ENCODE measurements at regions not wholly inside any gene's neighbourhood (a gene's known extent, or its start where the extent isn't known, plus 50 kb on each side); places are given as distances from the start of the nearest gene placed in this dataset.

GRCh38 chr2:212618636-212619035, 80.0 kb upstream of the ERBB4 start:
- H3K79me2 ChIP-seq (ENCODE audit: low read depth): no peaks in the 10 kb centered on the region
- H3K4me1 Mint-ChIP-seq: no peaks in the 10 kb centered on the region
- H3K4me2 ChIP-seq: no peak overlapping the region
- DNase-seq (ENCODE audit: low spot score): no peak
- no peak overlapping the region for H3K4me3 Mint-ChIP-seq
- no peaks in the 10 kb centered on the region for H4K20me1 ChIP-seq (ENCODE audit: low read depth)
- no peaks in the 10 kb centered on the region for H3F3A ChIP-seq (ENCODE audit: low read depth)
- no peak overlapping the region for H2AFZ ChIP-seq (replicated peaks)
- no peaks in the 10 kb centered on the region for H3K9me3 ChIP-seq (ENCODE audit: low read depth)
- H3K9me3 Mint-ChIP-seq: peaks cover 3% of the 10 kb centered on the region
- no peaks in the 10 kb centered on the region for H3K36me3 Mint-ChIP-seq
- no peaks in the 10 kb centered on the region for H3K27me3 Mint-ChIP-seq (ENCODE audit: insufficient read depth, low read depth)
- H3K4me1 ChIP-seq: no peaks in the 10 kb centered on the region
- no peak for TF ChIP-seq EZH2phosphoT487 (IDR thresholded peaks at IDR 0.05)
- no peak for TF ChIP-seq EZH2 (IDR thresholded peaks at IDR 0.05)
- no peak for TF ChIP-seq CTCF (IDR thresholded peaks at IDR 0.05)
- H3K27ac Mint-ChIP-seq: no peak overlapping the region
- no peaks in the 10 kb centered on the region for H3K27me3 ChIP-seq
- no peak overlapping the region for H3K27ac ChIP-seq
- H3K36me3 ChIP-seq: no peaks in the 10 kb centered on the region
- H3K9ac ChIP-seq: no peak overlapping the region
- no peak overlapping the region for H3K4me3 ChIP-seq

DNA sequence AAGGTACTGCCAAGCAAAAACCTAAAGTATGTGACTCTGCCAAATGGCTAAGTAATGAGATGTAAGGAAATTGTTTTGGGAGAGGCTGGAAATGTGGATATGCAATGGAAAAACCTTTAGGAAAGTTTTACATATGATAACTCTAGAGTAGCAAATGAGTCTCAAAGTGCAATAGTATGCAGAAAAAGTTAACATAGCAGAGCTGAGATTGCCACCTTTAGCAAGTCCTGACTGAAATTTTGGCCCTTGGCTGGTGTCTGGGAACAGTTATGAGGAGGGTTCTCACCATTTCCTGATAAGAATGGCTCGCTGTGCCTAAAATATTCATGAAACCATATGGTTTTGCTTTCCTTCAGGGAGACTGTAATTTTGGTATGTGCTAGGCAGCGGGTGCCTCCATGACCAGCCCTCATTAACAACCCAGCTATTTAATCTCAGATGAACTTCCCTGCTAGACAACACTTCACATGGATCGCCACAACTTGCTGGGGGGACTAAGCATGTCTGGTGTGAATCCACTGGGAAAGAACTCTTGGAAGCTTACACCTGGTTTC, 72.3 kb upstream of the ERBB4 start:
- no peaks in the 10 kb centered on the region for H3K4me1 Mint-ChIP-seq
- peaks cover 5% of the 10 kb centered on the region for H3K9me3 Mint-ChIP-seq
- Histone ChIP-seq H3K79me2 (ENCODE audit: low read depth) (no peaks in the 10 kb centered on the region), H4K20me1 (ENCODE audit: low read depth) (no peaks in the 10 kb centered on the region), H3K36me3 (no peaks in the 10 kb centered on the region), H3K4me1 (no peaks in the 10 kb centered on the region), H3K9ac (no peak overlapping the region), H2AFZ (replicated peaks) (no peak overlapping the region), H3K4me3 (no peak overlapping the region), H3K27ac (no peak overlapping the region), H3K4me2 (no peak overlapping the region), H3K27me3 (no peaks in the 10 kb centered on the region), H3K9me3 (ENCODE audit: low read depth) (no peaks in the 10 kb centered on the region), H3F3A (ENCODE audit: low read depth) (no peaks in the 10 kb centered on the region)
- no peak for TF ChIP-seq EZH2phosphoT487 (IDR thresholded peaks at IDR 0.05)
- TF ChIP-seq EZH2 (IDR thresholded peaks at IDR 0.05): no peak
- TF ChIP-seq CTCF (IDR thresholded peaks at IDR 0.05): no peak
- no peak overlapping the region for H3K4me3 Mint-ChIP-seq
- no peaks in the 10 kb centered on the region for H3K27me3 Mint-ChIP-seq (ENCODE audit: insufficient read depth, low read depth)
- no peak overlapping the region for H3K27ac Mint-ChIP-seq
- no peak for DNase-seq (ENCODE audit: low spot score)
- H3K36me3 Mint-ChIP-seq: no peaks in the 10 kb centered on the region

DNA sequence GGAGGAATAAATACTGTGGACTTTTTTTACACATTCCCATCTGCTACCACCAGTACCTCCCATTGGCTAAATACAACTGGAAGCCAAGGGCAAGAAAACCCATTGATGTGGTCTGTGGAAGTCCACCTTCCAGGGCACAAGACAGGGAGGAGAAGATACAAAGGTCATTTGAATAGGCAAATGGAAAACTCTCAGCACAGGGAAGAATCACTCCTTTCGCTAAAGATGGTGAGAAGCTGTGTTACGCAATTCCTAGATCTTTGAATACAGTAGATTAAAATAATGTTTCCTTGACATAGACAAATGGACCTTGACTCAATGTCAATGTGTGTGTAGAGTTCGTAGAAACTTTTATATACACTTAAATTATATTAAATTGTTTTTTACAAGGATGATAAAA, 70.9 kb upstream of the ERBB4 start:
- Histone ChIP-seq H3F3A (ENCODE audit: low read depth) (no peaks in the 10 kb centered on the region), H2AFZ (replicated peaks) (no peak overlapping the region), H4K20me1 (ENCODE audit: low read depth) (no peaks in the 10 kb centered on the region), H3K9me3 (ENCODE audit: low read depth) (no peaks in the 10 kb centered on the region), H3K4me3 (no peak overlapping the region), H3K9ac (no peak overlapping the region), H3K27ac (no peak overlapping the region), H3K4me2 (no peak overlapping the region), H3K36me3 (no peaks in the 10 kb centered on the region), H3K27me3 (no peaks in the 10 kb centered on the region), H3K79me2 (ENCODE audit: low read depth) (no peaks in the 10 kb centered on the region), H3K4me1 (no peaks in the 10 kb centered on the region)
- H3K27me3 Mint-ChIP-seq (ENCODE audit: insufficient read depth, low read depth): no peaks in the 10 kb centered on the region
- H3K9me3 Mint-ChIP-seq: peaks cover 5% of the 10 kb centered on the region
- TF ChIP-seq CTCF (IDR thresholded peaks at IDR 0.05) (no peak), EZH2phosphoT487 (IDR thresholded peaks at IDR 0.05) (no peak), EZH2 (IDR thresholded peaks at IDR 0.05) (no peak)
- no peak for DNase-seq (ENCODE audit: low spot score)
- H3K4me3 Mint-ChIP-seq: no peak overlapping the region
- H3K27ac Mint-ChIP-seq: no peak overlapping the region
- H3K36me3 Mint-ChIP-seq: no peaks in the 10 kb centered on the region
- no peaks in the 10 kb centered on the region for H3K4me1 Mint-ChIP-seq
